Panc1 (cell line): ENCODE measurements at regions not wholly inside any gene's neighbourhood (a gene's known extent, or its start where the extent isn't known, plus 50 kb on each side); places are given as distances from the start of the nearest gene placed in this dataset.

Experiments used
- ATAC-seq: fragments of 200-7000 bp; cut with Tn5 transposase; 2 replicates; pipeline ENCODE4 v1.9.1; 2020; ENCODE audit warnings: mild to moderate bottlenecking, moderate library complexity
- BruUV-seq: library from RNA; stranded (reverse); fragments of 400-500 nt; replicated peaks from 2 replicates; lab custom pipeline; 2021; lab: Mats Ljungman, UMichigan
- CTCF ChIA-PET: fragments of 300-600 bp; sonication (Branson Sonifier 250); formaldehyde crosslinking; loops from one replicate; lab custom pipeline; 2022; ENCODE audit warnings: antibody characterized with exemption; lab: Charles Lee
- POLR2A ChIA-PET: fragments of 300-600 bp; sonication (Branson Sonifier 250); formaldehyde crosslinking; loops from one replicate; lab custom pipeline; 2022; ENCODE audit warnings: antibody characterized with exemption; lab: Charles Lee
- DNase-seq: peaks from one replicate; pipeline ENCODE4 v3.0.0-alpha.2; 2010; ENCODE audit warnings: low read depth, low spot score
- H3K27ac ChIP-seq: 2 replicates; pipeline ENCODE4 v1.5.1; 2011; ENCODE audit warnings: mild to moderate bottlenecking, low read length, inconsistent platforms
- H3K27me3 ChIP-seq: fragments of 200-500 bp; sonication (Bioruptor generic); 2 replicates; pipeline ENCODE4 v1.6.0; 2014; ENCODE audit warnings: low read length, inconsistent platforms; ENCODE audit not compliant: control insufficient read depth, insufficient read depth
- H3K36me3 ChIP-seq: fragments of 200-500 bp; sonication (Bioruptor generic); 2 replicates; pipeline ENCODE4 v1.5.1; 2014; ENCODE audit warnings: inconsistent platforms, mild to moderate bottlenecking, low read length, moderate library complexity; ENCODE audit not compliant: control insufficient read depth, insufficient read depth
- H3K4me1 ChIP-seq: 2 replicates; pipeline ENCODE4 v1.5.1; 2011; ENCODE audit warnings: inconsistent platforms, mild to moderate bottlenecking, low read length, moderate library complexity; ENCODE audit not compliant: control insufficient read depth, insufficient read depth
- H3K4me3 ChIP-seq, 2 experiments: 2 replicates each; pipeline ENCODE4 v1.5.1; 2011 to 2012; ENCODE audit warnings: low read depth in 2 of 2, low read length in 2 of 2, mild to moderate bottlenecking in 2 of 2, inconsistent platforms in 1 of 2, moderate library complexity in 1 of 2
- H3K9me3 ChIP-seq: fragments of 200-500 bp; sonication (Bioruptor generic); 2 replicates; pipeline ENCODE4 v1.5.1; 2014; ENCODE audit warnings: low read depth, mild to moderate bottlenecking, inconsistent platforms, low read length, moderate library complexity; ENCODE audit not compliant: control insufficient read depth, insufficient read depth
- CTCF ChIP-seq: fragments of 450-650 bp; IDR thresholded peaks from 2 replicates; pipeline ENCODE4 v1.5.1; 2017; ENCODE audit warnings: mild to moderate bottlenecking
- POLR2AphosphoS5 ChIP-seq: IDR thresholded peaks from 2 replicates; pipeline ENCODE4 v1.6.1; 2012; ENCODE audit warnings: mild to moderate bottlenecking, low read depth, low read length, moderate library complexity
- REST ChIP-seq, 2 experiments: IDR thresholded peaks; 2 replicates each; pipeline ENCODE4 v1.6.1; 2011 to 2012; ENCODE audit warnings: low read depth in 2 of 2, control low read depth in 1 of 2, low read length in 1 of 2, mild to moderate bottlenecking in 1 of 2, moderate library complexity in 1 of 2; ENCODE audit not compliant: insufficient read depth in 1 of 2
- SIN3A ChIP-seq: IDR thresholded peaks from 2 replicates; pipeline ENCODE4 v1.6.1; 2012; ENCODE audit warnings: low read depth, mild to moderate bottlenecking, low read length, moderate library complexity, borderline replicate concordance; ENCODE audit not compliant: insufficient read depth
- TCF7L2 ChIP-seq: IDR thresholded peaks from 2 replicates; pipeline ENCODE4 v1.6.1; 2011; ENCODE audit warnings: mild to moderate bottlenecking, low read depth, low read length, inconsistent platforms
- in situ Hi-C: cut with HindIII; loops from 2 replicates; pipeline ENCODE4 v1.10.0; 2016; ENCODE audit warnings: low sequenced_read_pairs, low pct_unique_long_range_greater_than_20kb
- intact Hi-C: fragments of 100-400 bp; cut with micrococcal nuclease; formaldehyde crosslinking; loops from one replicate; pipeline ENCODE4 v1.10.0; 2022; ENCODE audit not compliant: unreplicated experiment

- Histone ChIP-seq H3K4me3 (no peak overlapping the region), H3K36me3 (no peaks in the 10 kb centered on the region), H3K27me3 (peaks cover 3% of the 10 kb centered on the region; the same call in 1 of the 2 replicates), H3K9me3 (no peaks in the 10 kb centered on the region), H3K27ac (no peak overlapping the region), H3K4me1 (no peaks in the 10 kb centered on the region)
- no TSS peak for BruUV-seq
- no peak for DNase-seq
- CTCF ChIA-PET: no interaction called here
- TF ChIP-seq REST (IDR thresholded peaks at IDR 0.05; ENCODE audit: insufficient read depth in 1 of 2, low read depth in 2 of 2, low read length in 1 of 2): no peak
- no peak for TF ChIP-seq CTCF
- TF ChIP-seq SIN3A: no peak
- no peak for TF ChIP-seq TCF7L2
- no peak for TF ChIP-seq POLR2AphosphoS5
- in situ Hi-C loops: no loop called here
- POLR2A ChIA-PET: interaction anchor here (0.6 kb wide), 1 partner anchor 120 kb away, joined by 3 read pairs; no protein-coding TSS in a partner anchor
- ATAC-seq: no peak
- intact Hi-C loops: no loop called here
These were observed 324.8 kb upstream of the FAR2 start for GRCh38 chr12:28824193-28824846.

- TF ChIP-seq CTCF: no peak
- no peak for TF ChIP-seq REST (IDR thresholded peaks at IDR 0.05; ENCODE audit: insufficient read depth in 1 of 2, low read depth in 2 of 2, low read length in 1 of 2)
- no peak for TF ChIP-seq TCF7L2
- TF ChIP-seq POLR2AphosphoS5: no peak
- no peak for TF ChIP-seq SIN3A
- ChIA-PET CTCF (no interaction called here), POLR2A (interaction anchor here (0.6 kb wide), 1 partner anchor 120 kb away, joined by 3 read pairs; no protein-coding TSS in a partner anchor)
- Histone ChIP-seq H3K4me1 (no peaks in the 10 kb centered on the region), H3K27ac (no peak overlapping the region), H3K9me3 (no peaks in the 10 kb centered on the region), H3K36me3 (no peaks in the 10 kb centered on the region), H3K27me3 (peaks cover 3% of the 10 kb centered on the region; the same call in 1 of the 2 replicates), H3K4me3 (no peak overlapping the region)
- in situ Hi-C loops: no loop called here
- no TSS peak for BruUV-seq
- no peak for DNase-seq
- ATAC-seq: no peak
- intact Hi-C loops: no loop called here
These were observed 324.2 kb upstream of the FAR2 start for GRCh38 chr12:28824849-28825248.
